ENCODE measurements at regions not wholly inside any gene's neighbourhood (a gene's known extent, or its start where the extent isn't known, plus 50 kb on each side); places are given as distances from the start of the nearest gene placed in this dataset.

DNA sequence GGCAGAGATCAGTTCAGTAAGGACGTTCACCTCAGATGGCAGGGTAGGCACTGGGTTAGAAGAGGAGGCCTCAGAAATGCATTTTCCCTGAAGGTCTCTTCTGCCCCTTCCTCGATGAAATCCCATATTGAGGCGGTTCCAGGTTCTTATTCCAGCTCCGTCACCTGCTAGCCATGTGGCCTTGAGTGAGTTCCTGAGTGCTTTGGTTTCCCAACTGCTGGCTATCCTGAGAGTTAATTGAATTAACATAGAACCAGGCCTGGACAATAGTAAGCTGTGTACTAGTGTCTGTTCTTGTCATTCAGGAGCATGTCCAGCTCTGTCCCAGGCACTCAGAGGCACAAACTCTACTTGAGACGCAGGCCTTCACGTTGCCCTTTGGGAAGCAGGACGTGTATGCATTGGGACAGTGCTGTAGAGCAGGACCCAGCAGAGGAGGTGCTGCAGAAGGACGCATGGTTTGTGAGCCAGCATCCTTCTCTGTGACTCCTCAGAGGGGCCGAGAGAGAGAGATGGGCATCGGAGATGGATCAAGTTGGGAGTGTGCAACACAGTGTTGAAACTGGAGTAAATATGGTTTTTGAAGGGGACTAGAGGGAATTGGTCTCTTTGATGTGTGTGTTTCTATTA lies 114.2 kb downstream of the ASB7 start:
- TF ChIP-seq, protein P1, sequence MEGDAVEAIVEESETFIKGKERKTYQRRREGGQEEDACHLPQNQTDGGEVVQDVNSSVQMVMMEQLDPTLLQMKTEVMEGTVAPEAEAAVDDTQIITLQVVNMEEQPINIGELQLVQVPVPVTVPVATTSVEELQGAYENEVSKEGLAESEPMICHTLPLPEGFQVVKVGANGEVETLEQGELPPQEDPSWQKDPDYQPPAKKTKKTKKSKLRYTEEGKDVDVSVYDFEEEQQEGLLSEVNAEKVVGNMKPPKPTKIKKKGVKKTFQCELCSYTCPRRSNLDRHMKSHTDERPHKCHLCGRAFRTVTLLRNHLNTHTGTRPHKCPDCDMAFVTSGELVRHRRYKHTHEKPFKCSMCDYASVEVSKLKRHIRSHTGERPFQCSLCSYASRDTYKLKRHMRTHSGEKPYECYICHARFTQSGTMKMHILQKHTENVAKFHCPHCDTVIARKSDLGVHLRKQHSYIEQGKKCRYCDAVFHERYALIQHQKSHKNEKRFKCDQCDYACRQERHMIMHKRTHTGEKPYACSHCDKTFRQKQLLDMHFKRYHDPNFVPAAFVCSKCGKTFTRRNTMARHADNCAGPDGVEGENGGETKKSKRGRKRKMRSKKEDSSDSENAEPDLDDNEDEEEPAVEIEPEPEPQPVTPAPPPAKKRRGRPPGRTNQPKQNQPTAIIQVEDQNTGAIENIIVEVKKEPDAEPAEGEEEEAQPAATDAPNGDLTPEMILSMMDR (IDR thresholded peaks at IDR 0.05): no peak
- H3K27me3 ChIP-seq: no peaks in the 10 kb centered on the region
- ATAC-seq (no peak), DNase-seq (no peak)
- WGBS, 2 donors: 90 to 92% methylated on average over 10 of the region's 10 CpGs
- no peak overlapping the region for H3K4me3 ChIP-seq
- H3K4me1 ChIP-seq: peaks cover 3 to 30% (median 18%) of the 10 kb centered on the region in 9 donors
- H3K27ac ChIP-seq: no peak overlapping the region
- no peaks in the 10 kb centered on the region for H3K9me3 ChIP-seq
- intact Hi-C loops (cut with DNase I): no loop called here
- H3K36me3 ChIP-seq: no peaks in the 10 kb centered on the region

DNA sequence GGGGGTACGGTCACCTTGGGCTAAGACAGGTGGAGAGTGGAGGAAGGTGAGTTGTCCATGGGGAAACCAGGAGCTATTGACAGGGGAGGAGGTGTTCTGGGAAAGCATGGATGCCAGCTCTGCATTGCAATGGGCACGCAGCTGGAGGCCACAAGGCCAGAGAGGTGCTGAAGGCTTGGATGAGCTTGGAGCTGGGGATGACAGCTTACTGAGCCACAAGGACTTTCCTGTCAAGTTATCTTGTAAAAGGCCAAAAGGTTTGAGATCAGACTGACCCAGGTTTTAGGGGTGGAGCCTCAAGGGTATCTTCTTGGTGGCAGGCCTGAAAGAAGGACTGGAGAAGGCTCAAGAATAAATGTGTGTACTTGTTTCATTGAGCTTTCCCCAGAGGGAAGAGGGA lies 115.2 kb downstream of the ASB7 start:
- 95 to 100% methylated on average over 2 of the region's 2 CpGs for WGBS, 2 donors
- DNase-seq (no peak), ATAC-seq (no peak)
- intact Hi-C loops (cut with DNase I): no loop called here
- Histone ChIP-seq H3K9me3 (no peaks in the 10 kb centered on the region), H3K4me1 (peaks cover 2 to 32% (median 11%) of the 10 kb centered on the region in 9 donors), H3K27me3 (no peaks in the 10 kb centered on the region), H3K27ac (no peak overlapping the region), H3K36me3 (no peaks in the 10 kb centered on the region), H3K4me3 (no peak overlapping the region)
- TF ChIP-seq, protein P1 (IDR thresholded peaks at IDR 0.05): no peak

DNA sequence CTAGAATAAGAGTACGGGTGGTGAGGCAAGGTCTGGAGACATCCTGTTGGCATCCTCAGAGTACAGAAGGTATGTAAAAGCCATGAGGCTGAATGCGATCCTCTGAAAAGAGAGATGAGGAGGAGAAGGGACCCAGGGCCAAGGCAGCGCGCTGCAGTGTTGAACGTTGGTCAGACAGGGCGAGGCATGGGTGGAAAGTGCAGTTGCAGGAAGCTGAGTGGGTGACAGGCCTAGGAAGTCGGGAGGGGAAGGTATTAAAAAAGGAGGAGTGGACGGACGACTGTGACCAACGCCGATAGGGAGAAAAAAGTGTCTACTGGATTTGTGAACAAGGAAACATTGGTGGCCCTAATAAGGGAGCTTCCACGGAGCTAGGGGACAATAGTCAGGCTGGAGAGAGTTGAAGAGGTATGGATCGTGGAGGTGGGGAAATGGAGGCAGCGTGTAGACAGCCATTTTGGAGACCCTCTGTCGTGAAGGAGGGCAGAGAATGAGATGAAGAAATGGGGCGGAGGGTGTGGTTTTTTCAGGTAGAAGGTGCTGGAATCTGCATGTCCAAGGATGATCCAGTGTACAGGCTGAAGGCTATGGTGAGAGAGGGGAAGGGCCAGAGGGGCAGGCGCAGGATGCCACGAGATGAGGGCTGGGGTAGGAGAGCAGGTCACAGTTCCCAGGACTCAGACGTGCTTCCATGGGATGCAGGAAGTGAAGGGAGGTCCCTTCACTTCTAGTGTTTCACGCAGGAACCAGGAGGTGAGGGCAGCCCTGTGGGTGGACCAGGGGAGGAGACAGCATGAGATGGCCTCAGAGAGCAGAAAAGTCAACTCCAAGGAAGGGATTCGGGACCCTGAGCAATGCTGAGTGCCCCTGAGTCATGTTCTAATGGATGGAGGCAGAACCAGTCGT lies 115.9 kb downstream of the ASB7 start:
- intact Hi-C loops (cut with DNase I): no loop called here
- no peaks in the 10 kb centered on the region for H3K27me3 ChIP-seq
- H3K4me1 ChIP-seq: peaks cover 0 to 33% (median 6%) of the 10 kb centered on the region in 9 donors
- DNase-seq (peak in 1 of 2 donors; percentile 2), ATAC-seq (no peak)
- H3K36me3 ChIP-seq: no peaks in the 10 kb centered on the region
- no peaks in the 10 kb centered on the region for H3K9me3 ChIP-seq
- no peak overlapping the region for H3K27ac ChIP-seq
- WGBS, 2 donors: 84 to 91% methylated on average over 22 of the region's 22 CpGs
- TF ChIP-seq, protein P1 (IDR thresholded peaks at IDR 0.05): no peak
- H3K4me3 ChIP-seq: no peak overlapping the region

DNA sequence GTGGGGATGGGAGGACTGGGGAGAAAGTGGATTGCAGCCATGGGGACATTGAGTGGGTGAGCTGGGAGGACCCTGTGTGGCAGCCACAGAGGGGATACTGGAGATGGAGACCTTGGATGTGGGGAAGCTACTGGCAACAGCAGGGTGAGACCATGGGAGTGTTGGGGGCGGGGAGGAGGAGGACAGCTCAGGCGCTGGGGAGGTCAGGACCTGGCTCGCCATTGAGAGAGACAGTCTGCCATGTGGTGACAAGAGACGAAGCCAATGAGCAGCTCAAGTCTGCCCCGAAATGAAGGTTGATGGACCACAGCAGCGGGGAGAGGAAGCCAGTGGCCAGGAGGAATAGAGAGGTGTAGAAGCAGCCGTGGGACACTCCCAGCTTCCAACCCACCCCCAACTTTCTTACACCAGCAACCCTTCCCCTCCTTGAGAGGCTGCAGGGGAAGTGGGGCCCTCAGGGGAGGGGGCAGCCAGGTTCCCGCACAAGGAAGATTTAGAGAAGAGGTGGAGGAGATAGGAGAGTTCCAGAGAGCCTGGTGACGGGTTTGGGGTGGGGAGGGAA lies 118.1 kb downstream of the ASB7 start:
- Histone ChIP-seq H3K9me3 (no peaks in the 10 kb centered on the region), H3K27ac (peak overlapping the region in 1 of 10 donors; percentile 71), H3K36me3 (no peaks in the 10 kb centered on the region), H3K27me3 (no peaks in the 10 kb centered on the region), H3K4me3 (no peak overlapping the region), H3K4me1 (peaks cover 0 to 31% (median 4%) of the 10 kb centered on the region in 9 donors)
- intact Hi-C loops (cut with DNase I): loop anchor here in 1 of 10 donors (10.0 kb wide), 1 partner anchor 46 kb away; no protein-coding TSS in a partner anchor
- TF ChIP-seq, protein P1 (IDR thresholded peaks at IDR 0.05): no peak
- ATAC-seq (no peak), DNase-seq (peak in 1 of 2 donors; percentile 1)
- 79 to 88% methylated on average over 9 of the region's 9 CpGs for WGBS, 2 donors

Measured in heart right ventricle (tissue), 16 donors.